ENCODE measurements at regions not wholly inside any gene's neighbourhood (a gene's known extent, or its start where the extent isn't known, plus 50 kb on each side); places are given as distances from the start of the nearest gene placed in this dataset.

DNA sequence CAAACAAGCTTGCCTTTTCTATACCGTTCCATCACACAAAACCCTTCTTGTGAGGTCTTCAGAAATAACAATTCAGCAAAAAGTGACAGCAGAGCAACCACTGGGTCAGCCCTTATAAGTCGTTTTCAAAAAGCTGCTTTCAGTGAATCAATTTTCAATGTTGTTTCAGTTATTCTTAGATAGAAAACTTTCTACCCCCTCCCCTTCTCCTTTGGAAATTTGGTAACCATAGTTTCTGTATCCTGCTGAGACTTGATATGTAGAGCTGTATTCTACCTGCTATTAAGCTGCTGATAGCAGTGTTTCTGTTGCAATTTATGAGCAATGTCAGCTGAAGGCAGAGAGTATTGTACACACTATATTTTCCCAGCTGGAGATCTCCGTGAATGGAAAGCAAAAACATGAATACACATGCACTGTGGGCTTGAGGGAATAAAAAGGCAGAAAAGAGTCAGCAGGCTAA, 75.7 kb downstream of the ZNF608 start:
- no peak for TF ChIP-seq EZH2 (IDR thresholded peaks at IDR 0.05; ENCODE audit: borderline replicate concordance, insufficient read depth, low read depth, low read length, poor library complexity, severe bottlenecking)
- no peak for TF ChIP-seq CTCF (IDR thresholded peaks at IDR 0.05)
- H3K9me3 ChIP-seq (ENCODE audit: control extremely low read depth in 1 of 3, control insufficient read depth in 2 of 3, insufficient read depth in 1 of 3, low read length in 2 of 3) = no peaks in the 10 kb centered on the region
- H3K9ac ChIP-seq (ENCODE audit: low read length) = no peak overlapping the region
- Mint-ChIP-seq H3K4me1 (peaks cover 17% of the 10 kb centered on the region), H3K9me3 (ENCODE audit: insufficient read depth) (no peaks in the 10 kb centered on the region), H3K27me3 (no peaks in the 10 kb centered on the region), H3K4me3 (no peak overlapping the region), H3K27ac (no peak overlapping the region)
- peaks cover 8% of the 10 kb centered on the region for H4K20me1 ChIP-seq (ENCODE audit: control insufficient read depth, insufficient read depth, low read length, poor library complexity, severe bottlenecking)
- H3K79me2 ChIP-seq (ENCODE audit: control insufficient read depth, insufficient read depth, low read length) = peaks cover 72% of the 10 kb centered on the region
- intact Hi-C loops (cut with micrococcal nuclease) = no loop called here
- no peak overlapping the region for H3K4me2 ChIP-seq (replicated peaks; ENCODE audit: low read depth, low read length, poor library complexity, severe bottlenecking)
- H2AFZ ChIP-seq (ENCODE audit: insufficient read depth, low read depth, low read length, poor library complexity, severe bottlenecking) = no peak overlapping the region
- no peak overlapping the region for H3K27ac ChIP-seq (ENCODE audit: low read length in 2 of 2)
- WGBS (ENCODE audit: insufficient coverage) = no CpG with 5 or more reads among the region's 3 CpGs
- CTCF ChIA-PET = no interaction called here
- DNase-seq (no peak), ATAC-seq (ENCODE audit: low read depth) (no peak)
- no peaks in the 10 kb centered on the region for H3K27me3 ChIP-seq (replicated peaks in 1 of 4; ENCODE audit: control extremely low read depth in 1 of 4, control insufficient read depth in 3 of 4, insufficient read depth in 4 of 4, low read length in 3 of 4)
- no peak overlapping the region for H3K4me3 ChIP-seq (ENCODE audit: control extremely low read depth in 1 of 5, extremely low read depth in 1 of 5, insufficient read depth in 1 of 5, low read depth in 2 of 5, low read length in 4 of 5)
- no peaks in the 10 kb centered on the region for H3K36me3 ChIP-seq (replicated peaks in 1 of 2; ENCODE audit: control extremely low read depth in 1 of 2, control insufficient read depth in 1 of 2, extremely low read depth in 1 of 2, insufficient read depth in 2 of 2, low read length in 1 of 2)
- POLR2A ChIA-PET = no interaction called here
- H3K4me1 ChIP-seq (ENCODE audit: control insufficient read depth in 2 of 2, insufficient read depth in 2 of 2, low read length in 2 of 2) = peaks cover 5 to 11% of the 10 kb centered on the region in 2 donors

- Histone ChIP-seq H3K36me3 (replicated peaks in 1 of 2; ENCODE audit: control extremely low read depth in 1 of 2, control insufficient read depth in 1 of 2, extremely low read depth in 1 of 2, insufficient read depth in 2 of 2, low read length in 1 of 2) (no peaks in the 10 kb centered on the region), H3K79me2 (ENCODE audit: control insufficient read depth, insufficient read depth, low read length) (peaks cover 71% of the 10 kb centered on the region), H3K9ac (ENCODE audit: low read length) (no peak overlapping the region)
Observed at GRCh38 chr5:124669956-124670721, 76.3 kb downstream of the ZNF608 start.

More at GRCh38 chr5:124669956-124670721, 76.3 kb downstream of the ZNF608 start:
- Mint-ChIP-seq H3K4me1 (peaks cover 18% of the 10 kb centered on the region), H3K9me3 (ENCODE audit: insufficient read depth) (no peaks in the 10 kb centered on the region), H3K27ac (no peak overlapping the region), H3K27me3 (no peaks in the 10 kb centered on the region), H3K4me3 (no peak overlapping the region)
- POLR2A ChIA-PET = no interaction called here
- Histone ChIP-seq H4K20me1 (ENCODE audit: control insufficient read depth, insufficient read depth, low read length, poor library complexity, severe bottlenecking) (peaks cover 8% of the 10 kb centered on the region), H3K9me3 (ENCODE audit: control extremely low read depth in 1 of 3, control insufficient read depth in 2 of 3, insufficient read depth in 1 of 3, low read length in 2 of 3) (no peaks in the 10 kb centered on the region), H2AFZ (ENCODE audit: insufficient read depth, low read depth, low read length, poor library complexity, severe bottlenecking) (no peak overlapping the region), H3K4me1 (ENCODE audit: control insufficient read depth in 2 of 2, insufficient read depth in 2 of 2, low read length in 2 of 2) (peaks cover 5 to 11% of the 10 kb centered on the region in 2 donors), H3K4me2 (replicated peaks; ENCODE audit: low read depth, low read length, poor library complexity, severe bottlenecking) (no peak overlapping the region), H3K27me3 (replicated peaks in 1 of 4; ENCODE audit: control extremely low read depth in 1 of 4, control insufficient read depth in 3 of 4, insufficient read depth in 4 of 4, low read length in 3 of 4) (no peaks in the 10 kb centered on the region), H3K4me3 (ENCODE audit: control extremely low read depth in 1 of 5, extremely low read depth in 1 of 5, insufficient read depth in 1 of 5, low read depth in 2 of 5, low read length in 4 of 5) (no peak overlapping the region), H3K27ac (ENCODE audit: low read length in 2 of 2) (no peak overlapping the region)
- WGBS (ENCODE audit: insufficient coverage) = no CpG with 5 or more reads among the region's 7 CpGs
- no peak for ATAC-seq (ENCODE audit: low read depth)
- CTCF ChIA-PET = no interaction called here
- DNase-seq = no peak
- intact Hi-C loops (cut with micrococcal nuclease) = no loop called here
- TF ChIP-seq CTCF (IDR thresholded peaks at IDR 0.05) = no peak
- TF ChIP-seq EZH2 (IDR thresholded peaks at IDR 0.05; ENCODE audit: borderline replicate concordance, insufficient read depth, low read depth, low read length, poor library complexity, severe bottlenecking) = no peak
